OCI-LY7 (cell line): ENCODE measurements at regions not wholly inside any gene's neighbourhood (a gene's known extent, or its start where the extent isn't known, plus 50 kb on each side); places are given as distances from the start of the nearest gene placed in this dataset.

Experiments used
- BruUV-seq: library from RNA; stranded (reverse); fragments of 400-500 nt; replicated peaks from 2 replicates; lab custom pipeline; 2021; lab: Mats Ljungman, UMichigan
- CTCF ChIA-PET: fragments of 300-600 bp; sonication (Branson Sonifier 250); formaldehyde crosslinking; loops from one replicate; lab custom pipeline; 2022; ENCODE audit warnings: antibody characterized with exemption; ENCODE audit not compliant: unreplicated experiment; lab: Charles Lee
- POLR2A ChIA-PET: fragments of 300-600 bp; sonication (Branson Sonifier 250); formaldehyde crosslinking; loops from one replicate; lab custom pipeline; 2022; ENCODE audit warnings: antibody characterized with exemption; lab: Charles Lee
- DNase-seq: peaks from one replicate; pipeline ENCODE4 v3.0.0-alpha.2; 2015; ENCODE audit warnings: low spot score
- H2AFZ ChIP-seq: fragments of 200-600 bp; sonication (generic), shearing (Covaris generic); 2 replicates; pipeline ENCODE4 v1.6.1; 2014; ENCODE audit warnings: mild to moderate bottlenecking, antibody characterized with exemption, low read length, moderate library complexity
- H3K27ac ChIP-seq: fragments of 200-600 bp; sonication (generic); 2 replicates; pipeline ENCODE4 v1.5.1; 2014; ENCODE audit warnings: mixed run types, low read depth, mild to moderate bottlenecking, moderate library complexity, low read length, inconsistent platforms; ENCODE audit not compliant: poor library complexity, severe bottlenecking
- H3K36me3 ChIP-seq: fragments of 200-600 bp; sonication (generic); 2 replicates; pipeline ENCODE4 v1.6.1; 2014; ENCODE audit warnings: mild to moderate bottlenecking, antibody characterized with exemption, low read length, moderate library complexity, mixed read lengths; ENCODE audit not compliant: insufficient read depth
- H3K4me1 ChIP-seq: fragments of 200-600 bp; sonication (generic); 2 replicates; pipeline ENCODE4 v1.5.1; 2014; ENCODE audit warnings: mild to moderate bottlenecking, low read length; ENCODE audit not compliant: insufficient read depth, poor library complexity, severe bottlenecking
- H3K4me2 ChIP-seq: fragments of 200-600 bp; sonication (generic); 2 replicates; pipeline ENCODE4 v1.6.1; 2014; ENCODE audit warnings: mild to moderate bottlenecking, low read length
- H3K4me3 ChIP-seq: fragments of 200-600 bp; sonication (generic); 2 replicates; pipeline ENCODE4 v1.5.1; 2014; ENCODE audit warnings: mild to moderate bottlenecking, low read depth, low read length; ENCODE audit not compliant: poor library complexity, severe bottlenecking
- H3K79me2 ChIP-seq: fragments of 200-600 bp; sonication (generic); 2 replicates; pipeline ENCODE4 v1.6.1; 2016; ENCODE audit warnings: low read depth, mild to moderate bottlenecking, low read length, moderate library complexity, mixed read lengths; ENCODE audit not compliant: insufficient read depth
- H3K9me2 ChIP-seq: fragments of 200-600 bp; sonication (generic); 2 replicates; pipeline ENCODE4 v1.6.1; 2016; ENCODE audit warnings: mild to moderate bottlenecking, low read length, mixed read lengths; ENCODE audit not compliant: insufficient read depth
- H3K9me3 ChIP-seq: fragments of 200-600 bp; sonication (generic); 2 replicates; pipeline ENCODE4 v1.6.1; 2014; ENCODE audit warnings: mild to moderate bottlenecking, mixed run types, low read length, mixed read lengths
- H4K20me1 ChIP-seq: fragments of 200-600 bp; sonication (generic); 2 replicates; pipeline ENCODE4 v1.6.1; 2014; ENCODE audit warnings: mild to moderate bottlenecking, antibody characterized with exemption, low read length, moderate library complexity, mixed read lengths; ENCODE audit not compliant: insufficient read depth
- EZH2phosphoT487 ChIP-seq: fragments of 200-600 bp; sonication (generic); IDR thresholded peaks from 2 replicates; pipeline ENCODE4 v1.6.1; 2018; ENCODE audit warnings: low read depth, borderline replicate concordance, mild to moderate bottlenecking, mixed run types, antibody characterized with exemption, low read length, moderate library complexity, mixed read lengths
- intact Hi-C: fragments of 100-400 bp; cut with micrococcal nuclease; formaldehyde crosslinking; loops from one replicate; pipeline ENCODE4 v1.10.0; 2022; ENCODE audit not compliant: unreplicated experiment
- TF ChIP-seq, protein P1 (sequence below): fragments of 200-600 bp; sonication (generic); conservative IDR thresholded peaks from 2 replicates; pipeline ENCODE4 v1.5.1; 2014; ENCODE audit warnings: mild to moderate bottlenecking, antibody characterized with exemption, low read length, moderate library complexity, mixed read lengths

- Histone ChIP-seq H3K9me2 (no peaks in the 10 kb centered on the region), H4K20me1 (no peaks in the 10 kb centered on the region), H3K79me2 (no peaks in the 10 kb centered on the region), H3K4me2 (no peak overlapping the region), H3K36me3 (no peaks in the 10 kb centered on the region), H3K4me1 (no peaks in the 10 kb centered on the region), H3K27ac (no peak overlapping the region), H3K4me3 (no peak overlapping the region), H3K9me3 (no peaks in the 10 kb centered on the region), H2AFZ (no peak overlapping the region)
- no peak for DNase-seq
- CTCF ChIA-PET: interaction anchor here (0.8 to 1.6 kb wide), 2 partner anchors 11 to 32 kb away, joined by 3 to 6 read pairs; no protein-coding TSS in a partner anchor
- POLR2A ChIA-PET: interaction anchor here (0.7 to 1.2 kb wide), 3 partner anchors 16 to 1460 kb away, joined by 3 to 4 read pairs (median 3); no protein-coding TSS in a partner anchor
- TF ChIP-seq EZH2phosphoT487: no peak
- TF ChIP-seq, protein P1, sequence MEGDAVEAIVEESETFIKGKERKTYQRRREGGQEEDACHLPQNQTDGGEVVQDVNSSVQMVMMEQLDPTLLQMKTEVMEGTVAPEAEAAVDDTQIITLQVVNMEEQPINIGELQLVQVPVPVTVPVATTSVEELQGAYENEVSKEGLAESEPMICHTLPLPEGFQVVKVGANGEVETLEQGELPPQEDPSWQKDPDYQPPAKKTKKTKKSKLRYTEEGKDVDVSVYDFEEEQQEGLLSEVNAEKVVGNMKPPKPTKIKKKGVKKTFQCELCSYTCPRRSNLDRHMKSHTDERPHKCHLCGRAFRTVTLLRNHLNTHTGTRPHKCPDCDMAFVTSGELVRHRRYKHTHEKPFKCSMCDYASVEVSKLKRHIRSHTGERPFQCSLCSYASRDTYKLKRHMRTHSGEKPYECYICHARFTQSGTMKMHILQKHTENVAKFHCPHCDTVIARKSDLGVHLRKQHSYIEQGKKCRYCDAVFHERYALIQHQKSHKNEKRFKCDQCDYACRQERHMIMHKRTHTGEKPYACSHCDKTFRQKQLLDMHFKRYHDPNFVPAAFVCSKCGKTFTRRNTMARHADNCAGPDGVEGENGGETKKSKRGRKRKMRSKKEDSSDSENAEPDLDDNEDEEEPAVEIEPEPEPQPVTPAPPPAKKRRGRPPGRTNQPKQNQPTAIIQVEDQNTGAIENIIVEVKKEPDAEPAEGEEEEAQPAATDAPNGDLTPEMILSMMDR: no peak
- intact Hi-C loops: loop anchor here (10.0 kb wide), 2 partner anchors 56 to 1066 kb away; no protein-coding TSS in a partner anchor
- no TSS peak for BruUV-seq
Measured at GRCh38 chr7:12490940-12491339, 79.6 kb upstream of the SCIN start.

- DNase-seq: no peak
- H3K9me3 ChIP-seq: no peaks in the 10 kb centered on the region
- ChIA-PET POLR2A (interaction anchor here (1.1 kb wide), 1 partner anchor 16 kb away, joined by 4 read pairs; no protein-coding TSS in a partner anchor), CTCF (no interaction called here)
- no peaks in the 10 kb centered on the region for H3K36me3 ChIP-seq
- H3K4me2 ChIP-seq: no peak overlapping the region
- H3K4me1 ChIP-seq: no peaks in the 10 kb centered on the region
- H3K79me2 ChIP-seq: no peaks in the 10 kb centered on the region
- no peaks in the 10 kb centered on the region for H3K9me2 ChIP-seq
- BruUV-seq: no TSS peak
- H2AFZ ChIP-seq: no peak overlapping the region
- no peaks in the 10 kb centered on the region for H4K20me1 ChIP-seq
- intact Hi-C loops: loop anchor here (10.0 kb wide), 2 partner anchors 57 to 1067 kb away; no protein-coding TSS in a partner anchor
- H3K4me3 ChIP-seq: no peak overlapping the region
- no peak overlapping the region for H3K27ac ChIP-seq
- TF ChIP-seq EZH2phosphoT487: no peak
Measured at GRCh38 chr7:12491526-12491925, 79.0 kb upstream of the SCIN start.

- Histone ChIP-seq H3K36me3 (no peaks in the 10 kb centered on the region), H3K9me2 (no peaks in the 10 kb centered on the region), H3K9me3 (no peaks in the 10 kb centered on the region), H3K4me1 (no peaks in the 10 kb centered on the region), H4K20me1 (no peaks in the 10 kb centered on the region), H2AFZ (no peak overlapping the region), H3K4me3 (no peak overlapping the region), H3K4me2 (no peak overlapping the region), H3K27ac (no peak overlapping the region), H3K79me2 (no peaks in the 10 kb centered on the region)
- DNase-seq: no peak
- intact Hi-C loops: loop anchor here (10.0 kb wide), 2 partner anchors 59 to 1069 kb away; no protein-coding TSS in a partner anchor
- TF ChIP-seq, protein P1: no peak
- TF ChIP-seq EZH2phosphoT487: no peak
- CTCF ChIA-PET: no interaction called here
- BruUV-seq: no TSS peak
- POLR2A ChIA-PET: no interaction called here
Measured at GRCh38 chr7:12493407-12493806, 77.1 kb upstream of the SCIN start.
